ENCODE measurements at regions not wholly inside any gene's neighbourhood (a gene's known extent, or its start where the extent isn't known, plus 50 kb on each side); places are given as distances from the start of the nearest gene placed in this dataset.

- H3K4me1 ChIP-seq (replicated peaks) = no peaks in the 10 kb centered on the region
- no peak overlapping the region for H3K4me3 ChIP-seq
- intact Hi-C loops (cut with DNase I) = no loop called here
- DNase-seq (ENCODE audit: low spot score) = no peak
- WGBS = 88% methylated on average over 9 of the region's 9 CpGs
- TF ChIP-seq POLR2AphosphoS5 (IDR thresholded peaks at IDR 0.05) = no peak
- no peak for TF ChIP-seq CTCF (IDR thresholded peaks at IDR 0.05)
- no peak for TF ChIP-seq POLR2A (IDR thresholded peaks at IDR 0.05)
- H3K9me3 ChIP-seq = no peaks in the 10 kb centered on the region
- H3K36me3 ChIP-seq = no peaks in the 10 kb centered on the region
- H3K27ac ChIP-seq = no peak overlapping the region
- no peaks in the 10 kb centered on the region for H3K27me3 ChIP-seq (replicated peaks; ENCODE audit: insufficient read depth)
Observed at GRCh38 chr14:98867726-98868125, 404.3 kb downstream of the BCL11B start.

GRCh38 chr14:98868866-98869265 lies 403.1 kb downstream of the BCL11B start:
- WGBS = 80% methylated on average over 9 of the region's 10 CpGs
- Histone ChIP-seq H3K4me1 (replicated peaks) (no peaks in the 10 kb centered on the region), H3K4me3 (no peak overlapping the region), H3K9me3 (no peaks in the 10 kb centered on the region), H3K27me3 (replicated peaks; ENCODE audit: insufficient read depth) (no peaks in the 10 kb centered on the region), H3K36me3 (no peaks in the 10 kb centered on the region), H3K27ac (no peak overlapping the region)
- no peak for TF ChIP-seq POLR2AphosphoS5 (IDR thresholded peaks at IDR 0.05)
- TF ChIP-seq CTCF (IDR thresholded peaks at IDR 0.05) = no peak
- TF ChIP-seq POLR2A (IDR thresholded peaks at IDR 0.05) = no peak
- intact Hi-C loops (cut with DNase I) = no loop called here
- no peak for DNase-seq (ENCODE audit: low spot score)

GRCh38 chr14:98871796-98872195 lies 400.2 kb downstream of the BCL11B start:
- H3K36me3 ChIP-seq = no peaks in the 10 kb centered on the region
- 88% methylated on average over 2 of the region's 2 CpGs for WGBS
- H3K27ac ChIP-seq = no peak overlapping the region
- H3K4me1 ChIP-seq (replicated peaks) = no peaks in the 10 kb centered on the region
- TF ChIP-seq CTCF (IDR thresholded peaks at IDR 0.05) (no peak), POLR2AphosphoS5 (IDR thresholded peaks at IDR 0.05) (no peak), POLR2A (IDR thresholded peaks at IDR 0.05) (no peak)
- intact Hi-C loops (cut with DNase I) = no loop called here
- no peaks in the 10 kb centered on the region for H3K27me3 ChIP-seq (replicated peaks; ENCODE audit: insufficient read depth)
- no peak overlapping the region for H3K4me3 ChIP-seq
- no peak for DNase-seq (ENCODE audit: low spot score)
- no peaks in the 10 kb centered on the region for H3K9me3 ChIP-seq

- H3K4me1 ChIP-seq (replicated peaks) = no peaks in the 10 kb centered on the region
- no peak overlapping the region for H3K4me3 ChIP-seq
- WGBS = 87% methylated on average over 1 of the region's 1 CpG
- no peak for DNase-seq (ENCODE audit: low spot score)
- no peaks in the 10 kb centered on the region for H3K9me3 ChIP-seq
- H3K27me3 ChIP-seq (replicated peaks; ENCODE audit: insufficient read depth) = no peaks in the 10 kb centered on the region
- no peak overlapping the region for H3K27ac ChIP-seq
- intact Hi-C loops (cut with DNase I) = no loop called here
- H3K36me3 ChIP-seq = no peaks in the 10 kb centered on the region
- TF ChIP-seq CTCF (IDR thresholded peaks at IDR 0.05) = no peak
- TF ChIP-seq POLR2A (IDR thresholded peaks at IDR 0.05) = no peak
- no peak for TF ChIP-seq POLR2AphosphoS5 (IDR thresholded peaks at IDR 0.05)
Observed at GRCh38 chr14:98877065-98877464, 394.9 kb downstream of the BCL11B start.

GRCh38 chr14:98878282-98878681 lies 393.7 kb downstream of the BCL11B start:
- Histone ChIP-seq H3K36me3 (no peaks in the 10 kb centered on the region), H3K4me3 (no peak overlapping the region), H3K27me3 (replicated peaks; ENCODE audit: insufficient read depth) (no peaks in the 10 kb centered on the region), H3K9me3 (no peaks in the 10 kb centered on the region), H3K27ac (no peak overlapping the region), H3K4me1 (replicated peaks) (no peaks in the 10 kb centered on the region)
- intact Hi-C loops (cut with DNase I) = no loop called here
- DNase-seq (ENCODE audit: low spot score) = no peak
- TF ChIP-seq POLR2AphosphoS5 (IDR thresholded peaks at IDR 0.05) (no peak), CTCF (IDR thresholded peaks at IDR 0.05) (no peak), POLR2A (IDR thresholded peaks at IDR 0.05) (no peak)
- 79% methylated on average over 3 of the region's 3 CpGs for WGBS

All from prostate gland (tissue), 2 donors.